ENCODE measurements at regions not wholly inside any gene's neighbourhood (a gene's known extent, or its start where the extent isn't known, plus 50 kb on each side); places are given as distances from the start of the nearest gene placed in this dataset.
"Not testable (repeated sequence)": the region's sequence is repeated elsewhere in the genome, so short reads cannot be mapped to it uniquely, and the experiment has no call there.

DNA sequence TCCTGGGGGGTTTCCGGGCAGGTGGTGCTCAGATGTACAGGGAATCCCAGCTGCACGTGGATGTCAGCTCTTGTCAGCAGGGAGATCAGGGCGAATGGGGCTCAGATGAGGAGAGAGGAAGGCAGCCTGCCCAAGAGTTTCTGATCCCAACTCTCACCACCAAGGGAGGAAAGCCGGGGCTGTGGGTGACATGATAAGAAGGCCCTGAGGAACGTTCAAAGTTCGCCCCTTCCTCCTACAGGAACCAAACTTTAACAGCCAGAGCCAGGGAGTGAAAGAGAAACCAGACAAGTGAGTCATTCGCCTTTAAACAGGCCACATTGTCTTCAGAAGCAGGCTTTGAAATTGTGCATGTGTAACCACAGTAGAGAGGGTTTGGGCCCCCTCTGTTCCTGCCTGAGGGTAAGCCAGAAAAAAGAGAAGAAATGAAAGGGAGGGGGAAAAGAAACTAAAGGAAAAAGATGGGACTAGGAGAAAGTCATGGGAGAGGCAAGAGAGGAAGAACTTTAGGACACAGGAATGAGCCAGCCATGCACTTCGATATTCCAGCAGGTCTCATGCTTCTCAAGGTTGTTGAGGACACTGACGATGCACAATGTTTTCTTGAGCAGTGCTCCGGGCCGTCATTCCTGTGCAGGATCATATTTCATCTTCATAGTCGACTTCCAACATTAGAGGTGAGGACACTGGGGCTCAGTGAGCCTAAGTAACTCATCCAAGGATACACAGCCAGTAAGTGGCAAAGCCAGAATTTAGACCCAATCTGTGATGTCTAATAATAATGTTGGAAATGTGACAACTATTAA lies 691.4 kb upstream of the TBX3 start:
- DNase-seq (ENCODE audit: low read depth): no peak
- H3K4me3 ChIP-seq (ENCODE audit: low read depth, low read length): no peak overlapping the region
- TF ChIP-seq, protein P1, sequence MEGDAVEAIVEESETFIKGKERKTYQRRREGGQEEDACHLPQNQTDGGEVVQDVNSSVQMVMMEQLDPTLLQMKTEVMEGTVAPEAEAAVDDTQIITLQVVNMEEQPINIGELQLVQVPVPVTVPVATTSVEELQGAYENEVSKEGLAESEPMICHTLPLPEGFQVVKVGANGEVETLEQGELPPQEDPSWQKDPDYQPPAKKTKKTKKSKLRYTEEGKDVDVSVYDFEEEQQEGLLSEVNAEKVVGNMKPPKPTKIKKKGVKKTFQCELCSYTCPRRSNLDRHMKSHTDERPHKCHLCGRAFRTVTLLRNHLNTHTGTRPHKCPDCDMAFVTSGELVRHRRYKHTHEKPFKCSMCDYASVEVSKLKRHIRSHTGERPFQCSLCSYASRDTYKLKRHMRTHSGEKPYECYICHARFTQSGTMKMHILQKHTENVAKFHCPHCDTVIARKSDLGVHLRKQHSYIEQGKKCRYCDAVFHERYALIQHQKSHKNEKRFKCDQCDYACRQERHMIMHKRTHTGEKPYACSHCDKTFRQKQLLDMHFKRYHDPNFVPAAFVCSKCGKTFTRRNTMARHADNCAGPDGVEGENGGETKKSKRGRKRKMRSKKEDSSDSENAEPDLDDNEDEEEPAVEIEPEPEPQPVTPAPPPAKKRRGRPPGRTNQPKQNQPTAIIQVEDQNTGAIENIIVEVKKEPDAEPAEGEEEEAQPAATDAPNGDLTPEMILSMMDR (IDR thresholded peaks at IDR 0.05; ENCODE audit: control insufficient read depth, extremely low read depth, insufficient read depth): no peak

DNA sequence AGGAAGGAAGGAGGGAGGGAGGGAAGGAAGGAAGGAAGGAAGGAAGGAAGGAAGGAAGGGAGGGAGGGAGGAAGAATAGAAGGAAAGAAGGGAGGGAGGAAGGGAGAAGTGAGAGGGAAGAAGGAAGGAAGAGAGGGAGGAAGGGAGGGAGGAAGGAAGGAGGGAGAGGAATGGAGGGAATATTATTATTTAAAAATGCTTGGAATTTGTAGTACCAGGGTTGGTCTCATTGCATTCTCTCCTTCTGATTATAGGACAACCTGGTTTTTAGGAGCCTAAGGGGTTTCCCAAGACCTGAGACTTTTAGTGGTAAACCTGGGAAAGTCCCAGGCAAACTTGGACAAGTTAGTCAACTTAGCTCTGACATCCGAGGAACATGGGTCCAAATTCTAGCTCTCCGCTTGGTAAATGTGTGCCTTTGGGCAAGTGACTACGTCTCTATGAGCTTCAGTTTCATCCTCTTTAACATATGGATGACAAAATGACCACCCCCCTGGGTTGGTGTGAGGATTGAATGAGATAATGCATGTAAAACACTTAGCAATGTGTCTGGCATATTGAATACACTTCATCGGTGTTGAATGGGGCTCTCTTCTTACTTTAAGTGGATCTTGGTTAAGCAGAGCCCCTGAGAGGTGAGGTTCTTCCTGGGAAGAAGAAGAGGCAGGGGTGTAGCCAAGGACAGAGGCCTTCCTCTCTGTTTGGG lies 690.7 kb upstream of the TBX3 start:
- TF ChIP-seq, protein P1 (IDR thresholded peaks at IDR 0.05; ENCODE audit: control insufficient read depth, extremely low read depth, insufficient read depth): no peak
- no peak for DNase-seq (ENCODE audit: low read depth)
- H3K4me3 ChIP-seq (ENCODE audit: low read depth, low read length): no peak overlapping the region

DNA sequence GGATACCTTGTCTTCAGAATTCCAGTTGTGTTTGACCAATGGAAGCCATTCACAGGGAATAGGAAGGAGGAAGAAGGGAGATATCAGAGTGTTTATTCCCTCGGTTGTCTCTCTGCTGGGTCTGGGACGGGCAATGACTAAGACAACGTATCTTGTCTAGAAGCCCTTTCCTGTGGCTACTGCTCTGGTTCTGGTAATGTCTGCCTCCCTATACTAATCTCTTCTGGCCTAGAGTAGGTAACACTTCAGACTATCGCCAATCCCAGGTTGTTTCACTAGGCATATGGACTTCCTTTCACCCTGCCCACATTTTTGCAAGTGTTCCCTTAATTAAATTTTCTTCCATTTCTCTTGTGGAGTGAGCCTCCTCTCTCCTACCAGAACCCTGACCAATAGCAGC lies 687.7 kb upstream of the TBX3 start:
- DNase-seq (ENCODE audit: low read depth): no peak
- TF ChIP-seq, protein P1 (IDR thresholded peaks at IDR 0.05; ENCODE audit: control insufficient read depth, extremely low read depth, insufficient read depth): no peak
- no peak overlapping the region for H3K4me3 ChIP-seq (ENCODE audit: low read depth, low read length)

DNA sequence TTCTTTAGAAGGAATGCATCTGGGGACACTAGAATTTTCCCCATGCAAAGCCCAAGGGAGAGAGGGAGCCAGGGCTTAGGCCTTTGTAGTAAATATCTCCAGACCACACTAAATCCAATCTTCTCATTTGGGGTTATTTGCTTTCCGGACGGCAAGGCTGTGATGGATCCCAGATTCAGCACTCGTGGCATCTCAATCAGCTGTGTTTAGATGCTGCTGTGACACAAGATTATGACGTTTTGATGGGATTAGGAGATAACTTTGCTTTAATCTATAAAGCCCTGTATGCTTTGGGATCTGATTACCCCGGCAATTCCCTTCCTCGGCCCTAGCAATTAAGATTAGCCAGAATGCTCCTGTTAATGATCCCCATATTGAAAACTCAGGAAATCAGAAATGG lies 686.7 kb upstream of the TBX3 start:
- TF ChIP-seq, protein P1 (IDR thresholded peaks at IDR 0.05; ENCODE audit: control insufficient read depth, extremely low read depth, insufficient read depth): no peak
- H3K4me3 ChIP-seq (ENCODE audit: low read depth, low read length): no peak overlapping the region
- DNase-seq (ENCODE audit: low read depth): no peak

DNA sequence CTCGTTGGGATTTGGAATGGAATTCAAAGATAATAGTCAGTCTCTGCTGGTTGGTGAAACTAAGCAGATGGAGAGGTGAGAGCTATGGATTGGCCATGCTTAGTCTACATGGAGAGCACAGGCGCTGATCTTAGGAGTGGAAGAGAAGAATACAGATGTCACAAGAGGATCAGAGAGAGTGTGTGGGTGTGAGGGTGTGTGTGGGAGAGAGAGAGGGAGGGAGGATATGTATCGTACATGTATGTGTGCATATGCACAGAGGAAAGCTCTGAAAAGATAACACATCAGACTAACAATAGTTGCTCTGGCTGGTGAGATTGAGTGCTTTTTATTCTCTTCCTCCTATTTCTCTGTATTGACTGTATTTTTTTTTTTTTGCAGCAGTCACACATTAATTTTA lies 686.2 kb upstream of the TBX3 start:
- H3K4me3 ChIP-seq (ENCODE audit: low read depth, low read length): no peak overlapping the region
- TF ChIP-seq, protein P1 (IDR thresholded peaks at IDR 0.05; ENCODE audit: control insufficient read depth, extremely low read depth, insufficient read depth): no peak
- DNase-seq (ENCODE audit: low read depth): no peak

DNA sequence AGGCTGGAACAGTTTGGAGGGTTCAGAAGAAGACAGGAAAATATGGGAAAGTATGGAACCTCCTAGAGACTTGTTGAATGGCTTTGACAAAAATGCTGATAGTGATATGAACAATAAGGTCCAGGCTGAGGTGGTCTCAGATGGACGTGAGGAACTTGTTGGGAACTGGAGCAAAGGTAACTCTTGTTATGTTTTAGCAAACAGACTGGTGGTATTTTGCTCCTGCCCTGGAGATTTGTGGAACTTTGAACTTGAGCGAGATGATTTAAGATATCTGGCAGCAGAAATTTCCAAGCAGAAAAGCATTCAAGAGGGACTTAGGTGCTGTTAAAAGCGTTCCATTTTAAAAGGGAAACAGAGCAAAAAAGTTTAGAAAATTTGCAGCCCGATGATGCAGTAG lies 682.3 kb upstream of the TBX3 start:
- H3K4me3 ChIP-seq (ENCODE audit: low read depth, low read length); DNase-seq (ENCODE audit: low read depth): not testable (repeated sequence)

DNA sequence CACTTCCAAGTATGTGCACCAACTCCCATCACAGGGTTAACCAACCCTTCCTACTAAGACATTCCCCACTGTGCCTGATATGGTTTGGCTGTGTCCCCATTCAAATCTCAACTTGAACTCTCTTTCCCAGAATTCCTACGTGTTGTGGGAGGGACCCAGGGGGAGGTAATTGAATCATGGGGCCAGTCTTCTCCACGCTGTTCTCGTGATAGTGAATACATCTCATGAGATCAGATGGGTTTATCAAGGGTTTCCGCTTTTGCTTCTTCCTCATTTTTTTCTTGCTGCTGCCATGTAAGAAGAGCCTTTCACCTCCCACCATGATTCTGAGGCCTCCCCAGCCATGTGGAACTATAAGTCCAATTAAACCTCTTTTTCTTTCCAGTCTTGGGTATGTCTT lies 681.8 kb upstream of the TBX3 start:
- H3K4me3 ChIP-seq (ENCODE audit: low read depth, low read length); DNase-seq (ENCODE audit: low read depth): not testable (repeated sequence)

DNA sequence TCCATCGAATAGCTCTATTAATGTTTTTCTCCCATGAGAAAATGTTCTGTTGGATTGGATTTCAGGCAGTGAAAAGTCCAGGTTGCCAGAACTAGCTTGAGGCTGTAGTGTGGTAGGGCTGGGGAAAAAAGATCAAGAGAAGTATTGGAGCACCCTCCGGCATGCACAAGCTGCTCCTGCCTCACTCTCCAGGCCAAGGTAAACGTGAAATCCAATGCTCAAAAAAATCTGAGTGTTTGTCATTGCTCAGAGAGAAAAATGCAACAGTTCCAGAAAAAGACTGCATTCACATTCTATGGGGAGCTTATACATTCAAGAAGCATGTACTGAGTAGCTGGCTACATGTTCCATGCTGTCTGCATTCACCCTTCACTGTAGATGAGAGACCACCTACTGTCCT lies 680.9 kb upstream of the TBX3 start:
- no peak for DNase-seq (ENCODE audit: low read depth)
- TF ChIP-seq, protein P1 (IDR thresholded peaks at IDR 0.05; ENCODE audit: control insufficient read depth, extremely low read depth, insufficient read depth): no peak
- no peak overlapping the region for H3K4me3 ChIP-seq (ENCODE audit: low read depth, low read length)
